NCI-H187 (cell line): ENCODE measurements at regions not wholly inside any gene's neighbourhood (a gene's known extent, or its start where the extent isn't known, plus 50 kb on each side); places are given as distances from the start of the nearest gene placed in this dataset.
"Not testable (repeated sequence)": the region's sequence is repeated elsewhere in the genome, so short reads cannot be mapped to it uniquely, and the experiment has no call there.

Experiments
- DNase-seq, 2 experiments: peaks; one replicate each; lab custom pipeline; 2025; lab: John Stamatoyannopoulos, UW

DNA sequence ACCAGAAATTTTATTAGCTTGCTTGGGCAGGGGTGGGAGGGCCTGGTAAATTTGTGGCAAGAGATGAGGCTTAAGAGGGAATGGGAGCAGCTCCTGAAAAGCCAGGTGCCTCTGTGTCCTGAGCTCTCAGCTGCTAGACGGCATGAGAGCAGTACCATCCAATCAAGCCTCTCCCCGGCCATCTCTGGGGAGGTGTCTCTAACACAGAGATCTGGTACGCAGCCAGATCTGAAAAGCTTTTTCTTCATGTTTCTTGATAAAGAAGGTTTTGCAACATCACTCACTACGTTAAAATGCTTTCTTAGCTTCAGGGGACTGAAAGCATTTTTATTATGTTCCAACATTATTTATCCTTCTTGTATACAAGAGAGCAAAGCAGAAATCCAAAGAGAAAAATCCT, 488.2 kb downstream of the RBFOX1 start:
- peak in 1 of 2 experiments; percentile 2 for DNase-seq

DNA sequence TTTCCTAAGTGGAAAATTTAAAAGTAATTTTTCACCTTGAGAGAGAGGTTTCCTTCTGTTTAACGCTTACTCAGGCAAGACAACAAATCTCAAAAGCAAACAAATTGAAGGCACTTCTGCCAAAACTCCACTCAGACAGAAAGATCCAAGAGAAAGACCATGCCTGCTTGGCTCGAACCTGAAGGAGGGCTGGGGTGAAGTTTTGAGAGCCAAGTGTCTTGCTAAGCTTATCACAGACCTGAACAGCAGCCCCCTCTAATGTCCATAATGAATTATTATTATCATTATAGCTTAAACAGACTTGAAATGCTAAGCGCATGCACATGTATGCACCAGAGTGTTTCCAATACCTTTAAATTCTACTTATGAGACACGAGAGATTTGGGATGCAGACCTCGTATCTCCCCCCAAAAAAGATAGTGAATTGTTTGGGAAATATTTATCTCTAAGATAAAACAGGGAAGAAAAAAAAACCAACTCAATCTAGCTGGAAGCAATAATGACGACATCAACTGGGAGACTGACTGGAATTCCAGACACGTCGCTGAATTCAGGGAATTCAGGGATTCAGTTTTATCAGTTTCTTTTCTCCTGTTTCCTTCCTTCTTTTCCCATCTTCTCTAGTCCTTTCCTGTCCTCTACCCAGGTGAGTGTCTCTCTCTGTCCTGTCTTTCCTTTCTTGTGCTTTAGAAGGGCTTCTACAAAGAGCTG, 473.2 kb downstream of the RBFOX1 start:
- DNase-seq, result no peak

DNA sequence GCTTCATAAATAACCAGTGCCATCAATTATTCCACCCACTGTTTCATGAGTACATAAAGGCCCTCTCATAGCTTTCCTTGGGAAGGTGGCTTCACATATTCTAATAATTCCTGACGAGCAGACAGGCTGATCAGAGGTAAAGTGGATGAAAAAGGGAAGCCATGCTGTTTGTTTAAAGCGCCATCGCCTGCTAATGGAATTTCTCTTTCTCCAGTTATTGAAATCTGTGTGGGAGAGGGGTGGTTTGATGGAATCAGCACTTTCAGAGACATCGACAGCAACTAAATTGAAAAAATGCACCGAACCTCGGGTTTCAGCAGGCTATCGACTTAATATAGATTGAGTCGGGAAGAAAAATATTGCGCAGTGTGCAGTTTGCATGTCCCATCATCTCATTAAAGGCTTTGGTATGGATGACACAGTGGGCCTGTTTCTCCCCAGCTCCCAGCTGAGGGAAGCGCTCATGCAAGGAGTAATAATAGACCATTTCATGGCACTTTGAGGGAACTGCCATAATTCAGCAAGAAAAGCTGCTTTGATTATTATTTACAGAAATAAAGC, 472.1 kb downstream of the RBFOX1 start:
- no peak for DNase-seq

DNA sequence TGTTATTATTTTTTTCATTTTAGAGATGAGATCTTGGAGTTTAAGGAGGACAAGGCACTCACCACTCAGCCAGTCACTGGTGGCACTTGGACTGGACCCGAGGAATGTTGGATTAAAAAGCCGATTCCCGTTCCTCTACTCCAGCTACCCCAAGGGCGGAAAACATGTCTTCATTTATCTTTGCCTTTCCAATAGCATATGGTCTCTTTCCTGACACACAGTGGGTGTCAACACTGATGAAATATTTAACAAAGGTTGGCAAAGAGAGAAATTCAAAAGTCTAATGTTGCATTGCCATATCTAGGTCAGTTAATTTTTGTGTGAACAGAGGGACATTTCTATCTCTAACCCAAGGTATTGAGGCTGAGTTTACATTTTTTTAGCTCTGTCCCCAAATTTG, 459.7 kb downstream of the RBFOX1 start:
- DNase-seq, result no peak

DNA sequence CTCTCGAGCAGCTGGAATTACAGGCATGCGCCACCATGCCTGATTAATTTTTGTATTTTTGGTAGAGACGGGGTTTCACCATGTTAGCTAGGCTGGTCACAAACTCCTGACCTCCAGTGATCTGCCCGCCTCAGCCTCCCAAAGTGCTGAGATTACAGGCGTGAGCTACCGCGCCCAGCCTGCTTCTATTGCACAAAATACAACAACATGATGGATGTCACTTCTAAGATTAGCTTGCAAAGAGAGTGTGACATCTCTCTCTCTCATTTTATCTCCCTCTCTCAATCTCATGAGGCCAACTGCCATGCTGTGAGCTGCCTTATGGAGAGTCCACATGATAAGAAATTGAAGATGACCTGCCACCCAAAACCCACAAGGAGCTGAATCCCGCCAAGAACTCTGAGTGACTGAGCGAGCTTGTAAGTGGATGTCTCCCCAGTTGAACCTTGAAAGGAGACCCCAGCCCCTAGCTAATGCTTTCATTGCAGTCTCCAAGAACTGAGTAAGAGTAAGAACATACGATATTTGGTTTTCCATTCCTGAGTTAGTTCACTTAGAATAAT, 458.5 kb downstream of the RBFOX1 start:
- no peak for DNase-seq

DNA sequence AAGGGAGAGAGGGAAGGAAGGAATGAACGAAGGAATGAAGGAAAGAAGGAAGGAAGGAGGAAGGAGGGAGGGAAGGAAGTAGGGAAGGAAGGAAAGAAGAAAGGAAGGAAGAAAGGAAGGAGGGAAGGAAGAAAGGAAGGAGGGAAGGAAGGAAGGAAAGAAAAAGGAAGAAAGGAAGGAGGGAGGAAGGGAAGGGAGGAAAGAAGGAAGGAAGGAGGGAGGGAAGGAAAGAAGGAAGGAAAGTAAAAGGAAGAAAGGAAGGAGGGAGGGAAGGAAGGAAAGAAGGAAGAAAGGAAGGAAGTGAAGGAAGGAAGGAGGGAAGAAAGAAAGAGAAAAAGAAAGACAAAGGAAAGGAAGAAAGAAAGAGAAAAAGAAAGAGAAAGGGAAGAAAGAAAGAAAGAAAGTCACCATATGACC, 442.4 kb downstream of the RBFOX1 start:
- no peak for DNase-seq

DNA sequence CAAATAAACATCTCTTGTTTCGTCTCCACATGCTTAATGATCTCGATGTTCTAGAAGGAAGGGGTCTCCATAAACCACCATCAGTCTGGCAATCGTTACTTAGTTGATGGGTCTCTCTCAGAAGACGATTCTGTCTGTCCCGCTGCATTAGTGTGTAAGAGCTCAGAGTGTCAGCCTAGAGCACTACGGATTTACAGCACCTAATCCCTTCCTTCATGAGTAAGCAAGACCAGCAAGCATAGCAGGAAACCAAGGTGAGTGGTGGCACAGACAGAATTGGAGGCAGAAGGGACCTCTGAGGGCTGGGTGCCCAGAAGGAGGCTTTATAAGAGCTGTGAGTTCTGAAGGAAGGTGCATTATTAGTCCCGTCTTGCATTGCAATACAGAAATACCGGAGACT, 440.1 kb downstream of the RBFOX1 start:
- no peak for DNase-seq

DNA sequence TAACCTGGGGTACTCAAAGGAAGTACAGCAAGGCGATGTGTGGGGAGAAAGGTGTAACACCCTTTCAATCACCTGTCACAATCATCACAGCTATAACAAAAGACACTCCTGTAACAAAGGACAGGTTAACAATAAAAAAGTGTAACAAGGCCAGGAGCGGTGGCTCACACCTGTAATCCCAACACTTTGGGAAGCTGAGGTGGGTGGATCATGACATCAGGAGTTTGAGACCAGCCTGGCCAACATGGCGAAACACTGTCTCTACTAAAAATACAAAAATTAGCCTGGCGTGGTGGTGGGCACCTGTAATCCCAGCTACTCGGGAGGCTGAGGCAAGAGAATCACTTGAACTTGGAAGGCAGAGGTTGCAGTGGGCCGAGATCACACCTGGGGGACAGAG, 436.4 kb downstream of the RBFOX1 start:
- DNase-seq, result not testable (repeated sequence)

DNA sequence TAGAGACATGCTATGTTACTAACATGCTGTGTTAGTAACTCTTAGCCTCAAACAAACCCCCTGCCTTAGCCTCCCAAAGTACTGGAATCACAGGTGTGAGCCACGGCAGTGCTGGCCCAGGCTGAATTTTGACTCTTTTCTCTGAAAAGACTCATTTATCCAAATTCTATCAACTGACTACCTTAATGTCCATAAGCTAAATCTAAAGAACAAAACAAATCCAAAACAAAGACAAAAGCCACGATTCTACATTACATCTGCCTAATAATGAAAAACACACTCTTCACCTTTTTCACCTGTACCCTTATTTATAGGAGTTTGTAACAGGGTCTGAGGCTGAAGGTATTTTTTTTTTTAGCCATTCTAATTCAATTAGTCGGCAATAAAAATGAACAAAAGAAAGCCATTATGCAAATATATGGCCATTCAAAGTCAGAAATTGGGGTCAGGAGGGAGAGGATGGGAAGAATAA, 432.5 kb downstream of the RBFOX1 start:
- DNase-seq, result no peak

DNA sequence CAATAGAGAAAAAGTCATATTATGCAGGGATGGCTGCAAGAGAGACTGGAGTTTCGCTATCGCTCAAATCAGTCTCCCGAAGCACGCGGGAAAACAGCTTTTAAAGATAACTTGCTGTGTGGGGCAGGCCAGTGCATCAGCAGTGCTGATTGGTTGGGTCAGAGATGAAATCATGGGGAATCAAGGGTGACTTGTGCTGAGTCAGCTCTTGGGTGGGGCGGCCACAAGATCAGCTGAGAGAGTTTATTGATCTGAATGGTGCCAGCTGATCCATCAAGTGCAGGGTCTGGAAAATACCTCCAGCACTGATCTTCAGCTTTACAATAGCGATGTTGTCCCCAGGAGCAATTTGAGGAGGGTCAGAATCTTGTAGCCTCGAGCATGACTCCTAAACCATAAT, 430.5 kb downstream of the RBFOX1 start:
- no peak for DNase-seq
